K562 (cell line): ENCODE measurements at regions not wholly inside any gene's neighbourhood (a gene's known extent, or its start where the extent isn't known, plus 50 kb on each side); places are given as distances from the start of the nearest gene placed in this dataset.

Source experiments
- BRD9 ChIP-seq: fragments of 450-650 bp; IDR thresholded peaks from 2 replicates; pipeline ENCODE4 v1.6.1; 2018; ENCODE audit warnings: low read depth; ENCODE audit not compliant: partially characterized antibody
- CEBPG ChIP-seq, 3 experiments: fragments of 200-800 bp in 1 of 3; sonication (Bioruptor generic) in 1 of 3; sonication (generic) in 1 of 3; formaldehyde crosslinking in 1 of 3; IDR thresholded peaks in 2 of 3; conservative IDR thresholded peaks in 1 of 3; 2 replicates each; pipeline versions ENCODE4 v1.6.1 to v1.8.0; 2016 to 2022; ENCODE audit warnings: missing compliant biosample characterization in 2 of 3, missing genetic modification characterization in 2 of 3, mild to moderate bottlenecking in 1 of 3, missing genetic modification reagents in 1 of 3
- E2F1 ChIP-seq: sonication (generic); formaldehyde crosslinking; IDR thresholded peaks from 2 replicates; pipeline ENCODE4 v1.8.1; 2023; ENCODE audit warnings: mild to moderate bottlenecking, missing genetic modification reagents, moderate library complexity
- FIP1L1 ChIP-seq: fragments of 200-400 bp; formaldehyde crosslinking; IDR thresholded peaks from 2 replicates; pipeline ENCODE4 v1.6.1; 2018; ENCODE audit warnings: mild to moderate bottlenecking, low read depth, low read length; ENCODE audit not compliant: poor library complexity, severe bottlenecking
- FOXJ3 ChIP-seq: sonication (generic); formaldehyde crosslinking; IDR thresholded peaks from 2 replicates; pipeline ENCODE4 v1.4.0; 2020; ENCODE audit warnings: mild to moderate bottlenecking, missing genetic modification reagents
- JUND ChIP-seq, 2 experiments: IDR thresholded peaks; 2 replicates in 1 of 2; 3 replicates in 1 of 2; pipeline ENCODE4 v1.6.1; 2011; ENCODE audit warnings: borderline replicate concordance in 2 of 2, low read depth in 2 of 2, low read length in 2 of 2, improper control_type of control experiment in 1 of 2, missing biosample characterization in 1 of 2, missing genetic modification characterization in 1 of 2, missing genetic modification reagents in 1 of 2
- MYC ChIP-seq, 2 experiments: fragments of 250-450 bp in 1 of 2; sonication (Bioruptor Pico) in 1 of 2; IDR thresholded peaks; 2 replicates each; pipeline versions ENCODE4 v1.5.1 to v1.6.1; 2012 to 2021; ENCODE audit warnings: low read depth in 2 of 2, borderline replicate concordance in 1 of 2, improper control_type of control experiment in 1 of 2, low read length in 1 of 2, mild to moderate bottlenecking in 1 of 2, moderate library complexity in 1 of 2
- NFIX ChIP-seq: fragments of 250-450 bp; sonication (Bioruptor Pico); IDR thresholded peaks from 2 replicates; pipeline ENCODE4 v1.4.0; 2020; ENCODE audit warnings: low read depth, mild to moderate bottlenecking, moderate library complexity
- POLR3A ChIP-seq: IDR thresholded peaks from 2 replicates; pipeline ENCODE4 v1.6.1; 2011; ENCODE audit warnings: borderline replicate concordance, mild to moderate bottlenecking, moderate library complexity; ENCODE audit not compliant: insufficient read length, insufficient read depth; ENCODE audit errors: extremely low read depth
- RNF219 ChIP-seq: fragments of 250-450 bp; sonication (Bioruptor Pico); IDR thresholded peaks from 2 replicates; pipeline ENCODE4 v1.5.0; 2022; ENCODE audit warnings: mild to moderate bottlenecking
- TFAM ChIP-seq: fragments of 250-450 bp; sonication (Bioruptor Pico); conservative IDR thresholded peaks from 2 replicates; pipeline ENCODE4 v1.5.0; 2021; ENCODE audit warnings: mild to moderate bottlenecking, moderate library complexity
- ZNF398 ChIP-seq: fragments of 250-450 bp; sonication (Bioruptor Pico); IDR thresholded peaks from 2 replicates; pipeline ENCODE4 v1.8.0; 2021; ENCODE audit warnings: moderate library complexity, mild to moderate bottlenecking, inconsistent platforms
- ZNF592 ChIP-seq: fragments of 450-650 bp; IDR thresholded peaks from 2 replicates; pipeline ENCODE4 v1.6.1; 2017; ENCODE audit warnings: antibody characterized with exemption, mild to moderate bottlenecking
- ZNF75A ChIP-seq: fragments of 450-650 bp; formaldehyde crosslinking; IDR thresholded peaks from 2 replicates; pipeline ENCODE4 v1.4.0; 2020; ENCODE audit warnings: mild to moderate bottlenecking

- TF ChIP-seq E2F1 (CRISPR knock-in tag), result peak; percentile 84
- TF ChIP-seq ZNF592, result peak; percentile 90
- TF ChIP-seq POLR3A, result no peak
- TF ChIP-seq MYC (IDR thresholded peaks at IDR 0.05; ENCODE audit: low read depth, low read length), result peak; percentile 62
- TF ChIP-seq MYC (CRISPR knock-in tag; IDR thresholded peaks at IDR 0.05; ENCODE audit: borderline replicate concordance, low read depth), result peak; percentile 80
- no peak for TF ChIP-seq ZNF398
- no peak for TF ChIP-seq TFAM (CRISPR knock-in tag)
- peak; percentile 85 for TF ChIP-seq ZNF75A (CRISPR knock-in tag)
- peak; percentile 71 for TF ChIP-seq FIP1L1
- no peak for TF ChIP-seq FOXJ3
- TF ChIP-seq NFIX (CRISPR knock-in tag), result no peak
- peak; percentile 91 for TF ChIP-seq CEBPG (CRISPR knock-in tag; IDR thresholded peaks at IDR 0.05)
- peak; percentile 87 to 90 for TF ChIP-seq CEBPG (tag; conservative IDR thresholded peaks at IDR 0.05 in 1 of 2, IDR thresholded peaks at IDR 0.05 in 1 of 2)
- TF ChIP-seq BRD9, result no peak
- no peak for TF ChIP-seq RNF219 (CRISPR knock-in tag)
- peak; percentile 69 for TF ChIP-seq JUND (IDR thresholded peaks at IDR 0.05; ENCODE audit: borderline replicate concordance, low read depth, low read length)
- peak; percentile 45; the same call in 2 of the 3 replicates for TF ChIP-seq JUND (tag; IDR thresholded peaks at IDR 0.05; ENCODE audit: borderline replicate concordance, low read depth, low read length)
Measured at GRCh38 chr3:194003114-194004057, 132.6 kb upstream of the HES1 start (continued).
